Colon (tissue), 2 donors: ENCODE measurements at regions not wholly inside any gene's neighbourhood (a gene's known extent, or its start where the extent isn't known, plus 50 kb on each side); places are given as distances from the start of the nearest gene placed in this dataset.
"Not testable (repeated sequence)": the region's sequence is repeated elsewhere in the genome, so short reads cannot be mapped to it uniquely, and the experiment has no call there.

Experiments
- FAIRE-seq: peaks from 2 replicates; lab custom pipeline; 2012; peaks lifted over from hg19 to GRCh38; lab: Jason Lieb, UNC
- donor health status: control.
- donor health status: control.

- FAIRE-seq = no peak
These were observed 167.7 kb downstream of the SPRY2 start for GRCh38 chr13:80173224-80173623.

DNA sequence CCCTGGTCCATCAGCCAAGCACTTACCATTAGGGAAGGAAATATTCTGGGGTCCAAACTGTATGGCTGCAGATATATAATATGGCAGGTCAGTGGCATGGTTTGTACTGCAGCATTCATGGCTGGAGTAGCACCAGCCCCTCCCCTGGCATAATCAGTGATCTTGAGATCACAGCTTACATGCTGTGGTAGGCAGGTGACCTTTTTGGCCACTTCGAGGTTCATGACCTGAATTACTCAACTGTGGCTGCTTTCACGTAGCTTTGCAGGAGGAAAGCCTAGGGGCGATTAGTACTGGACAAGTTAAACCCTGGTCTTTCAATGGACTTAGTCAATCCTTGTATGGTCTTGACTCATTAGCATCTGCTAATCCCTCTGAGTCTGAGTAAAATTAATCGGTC, 169.8 kb downstream of the SPRY2 start:
- FAIRE-seq = no peak

- FAIRE-seq = no peak
These were observed 172.7 kb downstream of the SPRY2 start for GRCh38 chr13:80168089-80168850.

GRCh38 chr13:80166352-80166751, 174.6 kb downstream of the SPRY2 start:
- no peak for FAIRE-seq

GRCh38 chr13:80164462-80164861, 176.5 kb downstream of the SPRY2 start:
- no peak for FAIRE-seq

DNA sequence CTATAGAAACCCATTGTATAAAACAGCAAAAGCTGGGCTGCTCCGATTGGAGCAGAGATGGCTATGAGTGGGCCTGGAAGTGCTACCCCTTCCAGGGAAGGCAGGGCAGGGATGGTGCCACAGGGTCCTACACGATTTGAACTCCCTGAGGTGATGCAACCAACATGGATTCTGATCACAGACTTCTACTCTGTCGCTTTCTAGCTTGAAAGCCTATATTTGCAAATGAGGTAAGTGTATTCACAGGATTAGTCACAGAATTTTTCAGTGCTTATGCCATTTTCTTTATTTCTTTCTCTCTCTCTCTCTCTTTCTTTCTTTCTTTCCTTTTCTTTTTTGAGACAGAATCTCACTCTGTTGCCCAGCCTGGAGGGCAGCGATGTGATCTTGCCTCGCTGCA, 179.0 kb downstream of the SPRY2 start:
- no peak for FAIRE-seq

- FAIRE-seq = no peak
These were observed 179.7 kb downstream of the SPRY2 start for GRCh38 chr13:80161219-80161618.

DNA sequence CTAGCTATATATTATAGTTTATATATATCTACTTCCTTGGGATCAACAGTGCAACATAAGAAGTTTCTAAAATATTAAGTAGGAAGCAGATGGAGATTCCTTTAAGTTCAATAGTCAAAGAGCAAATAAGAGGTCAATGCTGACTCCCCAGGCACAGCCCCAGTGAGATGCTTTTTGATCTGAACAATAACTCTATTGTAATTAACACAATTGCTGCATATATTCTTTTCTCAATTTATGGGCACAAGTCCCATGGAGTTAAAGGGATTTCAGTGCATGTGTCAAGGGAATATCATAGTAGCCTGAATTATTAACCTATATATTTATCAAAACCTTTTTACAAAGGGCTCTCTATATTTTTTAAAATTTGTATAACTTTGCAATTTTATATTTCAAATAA, 180.8 kb downstream of the SPRY2 start:
- FAIRE-seq = no peak

GRCh38 chr13:80157261-80157932, 183.5 kb downstream of the SPRY2 start:
- FAIRE-seq = no peak

- FAIRE-seq = not testable (repeated sequence)
These were observed 188.8 kb downstream of the SPRY2 start for GRCh38 chr13:80152142-80152541.

DNA sequence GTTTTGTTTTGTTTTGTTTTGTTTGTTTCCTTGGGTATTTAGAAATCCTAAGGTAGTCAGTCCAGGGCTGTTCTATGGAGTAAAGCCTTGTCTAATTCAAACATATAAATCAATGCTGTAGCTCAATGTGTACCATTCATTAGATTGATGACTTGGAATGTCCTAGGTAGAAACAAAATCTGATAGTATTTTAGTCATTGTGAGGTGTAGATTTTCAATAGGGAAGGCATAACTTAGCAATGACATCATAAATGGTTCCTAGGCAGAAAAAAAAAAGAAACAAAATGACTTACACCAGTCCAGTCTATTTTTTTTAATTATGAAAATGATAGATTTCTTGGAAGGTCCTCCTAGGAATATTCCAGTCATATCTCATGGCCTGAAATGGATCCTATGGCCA, 189.9 kb downstream of the SPRY2 start:
- no peak for FAIRE-seq

GRCh38 chr13:80149736-80150135, 191.2 kb downstream of the SPRY2 start:
- FAIRE-seq = no peak

DNA sequence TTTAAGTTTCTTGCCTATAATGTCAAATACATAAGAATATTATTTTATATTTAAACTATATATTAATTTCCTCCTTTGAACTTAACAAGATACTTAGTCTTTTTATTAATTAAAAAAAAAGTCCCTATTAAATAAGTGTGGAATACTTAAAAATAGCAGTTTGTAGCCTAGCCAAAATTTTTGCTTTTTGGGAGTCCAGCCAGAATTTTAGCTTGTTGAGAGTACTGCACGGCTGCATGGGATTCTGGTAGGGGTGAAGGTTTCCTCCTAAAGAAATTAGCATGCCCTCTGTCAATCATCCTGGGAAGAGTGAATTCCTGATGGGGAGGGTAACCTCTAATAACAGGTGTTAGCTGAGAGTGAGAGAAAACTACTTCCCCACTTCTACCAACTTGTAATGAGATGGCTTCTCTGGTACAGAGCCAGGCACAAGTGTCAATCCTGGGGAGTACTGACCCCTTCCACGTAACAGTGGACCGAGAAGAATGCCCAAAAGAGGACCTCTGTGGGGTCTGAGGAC, 195.7 kb downstream of the SPRY2 start:
- FAIRE-seq = no peak

GRCh38 chr13:80144493-80144892, 196.4 kb downstream of the SPRY2 start:
- no peak for FAIRE-seq

DNA sequence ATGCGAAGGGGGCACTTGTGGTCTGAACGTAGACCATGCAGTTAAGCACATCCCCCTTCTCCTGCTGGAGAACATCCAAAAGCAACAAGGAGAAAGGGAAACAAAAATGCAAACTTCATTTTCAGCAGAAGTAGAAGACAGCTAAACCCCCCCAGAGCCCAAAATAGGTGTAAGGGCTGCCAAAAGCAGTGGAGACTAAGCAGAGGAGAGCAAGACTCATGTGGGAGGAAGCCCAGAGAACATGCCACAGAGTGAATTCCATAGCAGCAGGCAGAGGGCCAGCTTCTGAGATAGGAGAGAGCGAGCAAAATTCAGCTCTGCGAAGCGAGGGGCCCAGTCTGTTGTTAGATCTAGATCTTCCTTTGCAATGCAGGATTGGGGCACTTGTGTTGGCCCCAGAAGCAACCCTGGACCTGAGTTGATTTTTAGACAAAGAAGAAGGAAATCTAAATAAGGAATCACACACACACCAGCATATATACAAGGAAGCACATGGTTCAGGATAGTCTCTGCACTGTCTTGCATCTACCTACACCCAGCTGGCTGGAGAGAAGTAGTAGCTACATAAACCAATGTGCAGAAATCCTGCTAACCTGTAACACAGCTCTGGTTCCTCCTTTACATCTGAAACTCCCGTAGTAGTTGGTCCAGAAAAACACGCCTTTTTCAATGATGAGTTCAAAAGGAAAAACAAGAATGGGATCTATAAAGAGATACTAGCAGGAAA, 199.6 kb downstream of the SPRY2 start:
- FAIRE-seq = no peak

DNA sequence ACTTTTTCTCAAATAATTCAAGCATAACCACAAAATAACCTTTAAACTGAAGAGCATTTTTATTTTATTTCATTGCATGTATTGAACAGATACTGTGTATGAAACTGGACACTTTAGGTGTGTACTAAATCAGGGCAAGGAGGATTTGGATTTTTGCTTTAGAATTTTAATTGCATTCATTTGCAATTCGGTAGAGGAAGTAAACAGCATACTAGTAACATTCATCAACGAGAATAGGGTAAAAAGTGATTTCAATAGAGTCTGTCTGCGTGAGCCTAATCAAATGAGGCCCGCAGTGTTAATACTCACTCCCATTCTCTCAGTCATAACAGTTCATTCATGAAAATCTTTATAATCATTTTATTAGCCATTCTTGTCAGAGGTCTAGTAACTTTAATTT, 200.2 kb downstream of the SPRY2 start:
- FAIRE-seq = no peak

- FAIRE-seq = no peak
These were observed 201.7 kb downstream of the SPRY2 start for GRCh38 chr13:80139196-80139595.

DNA sequence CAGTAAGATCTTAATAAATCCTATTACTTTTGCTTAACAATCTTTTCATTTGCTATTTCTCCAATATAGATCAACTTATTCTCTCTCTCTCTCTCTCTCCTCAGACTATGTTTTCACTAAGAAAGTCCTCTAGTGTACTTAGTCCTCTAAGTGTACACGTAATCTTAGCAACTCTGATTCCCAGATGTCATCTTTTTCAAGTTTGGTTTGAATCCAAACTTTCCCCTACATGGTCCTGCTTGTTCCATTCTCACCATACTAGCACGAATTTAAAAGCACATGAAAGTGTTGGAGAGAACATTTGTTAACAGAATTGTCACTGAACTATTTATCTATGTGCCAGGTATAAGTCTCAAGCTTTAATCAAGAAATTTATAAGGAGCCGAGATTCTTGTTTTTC, 202.9 kb downstream of the SPRY2 start:
- FAIRE-seq = no peak

DNA sequence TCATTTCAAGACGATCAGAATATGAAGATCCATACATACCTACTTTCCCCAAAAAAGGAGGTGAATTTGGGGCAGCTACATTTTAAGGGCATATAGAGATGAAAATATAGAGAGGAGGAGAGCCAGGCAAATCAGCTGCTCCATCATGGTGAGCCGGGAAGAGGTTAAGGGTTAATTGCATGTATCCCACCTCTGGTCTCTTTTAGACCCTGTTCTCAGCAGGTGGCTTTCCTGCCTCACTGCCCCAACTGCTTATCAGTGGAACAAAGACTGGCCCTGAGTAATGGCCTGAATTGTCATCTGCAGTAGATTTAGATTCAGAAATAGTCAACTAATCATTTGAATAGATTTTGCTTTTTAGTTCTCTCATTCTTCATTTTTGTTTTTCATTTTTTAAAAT, 206.6 kb downstream of the SPRY2 start:
- FAIRE-seq = no peak

DNA sequence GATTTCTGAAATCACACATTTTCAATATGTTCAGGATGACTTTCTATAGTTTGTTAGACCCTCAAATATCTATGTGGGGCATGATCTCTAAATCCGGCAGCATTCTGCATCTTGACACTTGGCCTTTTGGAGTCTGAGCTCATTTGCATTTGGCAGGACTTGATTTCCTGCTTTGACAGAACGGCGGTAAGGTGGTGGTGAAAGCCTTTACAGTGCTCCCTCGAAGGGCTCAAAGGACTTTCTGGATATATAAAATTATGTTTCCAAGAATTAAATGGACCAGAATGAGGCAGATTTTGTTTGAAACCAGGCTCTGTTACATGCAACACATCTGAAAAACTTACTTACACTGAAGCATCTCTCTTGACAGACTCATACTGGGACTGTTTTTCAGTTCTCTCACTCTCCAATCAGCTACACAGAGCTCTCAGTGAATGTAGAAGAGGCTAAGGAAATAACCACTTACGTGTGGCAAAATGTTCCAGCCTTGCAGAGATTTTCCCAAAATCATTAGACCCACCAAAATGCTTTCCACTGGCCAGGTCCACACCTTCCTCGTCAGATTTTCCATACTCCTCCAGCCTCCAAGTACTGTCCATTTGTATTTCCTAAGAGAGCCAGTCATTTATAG, 207.2 kb downstream of the SPRY2 start:
- FAIRE-seq = no peak

- peak; percentile 10 for FAIRE-seq
These were observed 208.0 kb downstream of the SPRY2 start for GRCh38 chr13:80132741-80133601.

- FAIRE-seq = no peak
These were observed 209.7 kb downstream of the SPRY2 start for GRCh38 chr13:80131204-80131603.
